Dendritic cell treated with granulocyte-macrophage colony-stimulating factor and Interleukin-4, amounts not matched to agents 40 ng/mL and 50 ng/mL, for 4 days (primary cell): ENCODE measurements at regions not wholly inside any gene's neighbourhood (a gene's known extent, or its start where the extent isn't known, plus 50 kb on each side); places are given as distances from the start of the nearest gene placed in this dataset.

ENCODE experiments used
- H3K27ac Mint-ChIP-seq: one replicate; pipeline ENCODE4 v1.8.0; 2022; ENCODE audit warnings: mild to moderate bottlenecking, mixed read lengths
- H3K27me3 Mint-ChIP-seq: one replicate; pipeline ENCODE4 v1.8.0; 2022; ENCODE audit warnings: mild to moderate bottlenecking, mixed read lengths
- H3K36me3 Mint-ChIP-seq: one replicate; pipeline ENCODE4 v1.8.0; 2022; ENCODE audit warnings: low read depth, mixed read lengths
- H3K4me1 Mint-ChIP-seq: one replicate; pipeline ENCODE4 v1.8.0; 2022; ENCODE audit warnings: low read depth, mixed read lengths
- H3K4me3 Mint-ChIP-seq: one replicate; pipeline ENCODE4 v1.8.0; 2022; ENCODE audit warnings: mild to moderate bottlenecking, moderate library complexity, mixed read lengths
- H3K9me3 Mint-ChIP-seq: one replicate; pipeline ENCODE4 v1.8.0; 2022; ENCODE audit warnings: mixed read lengths
- intact Hi-C: fragments of 100-400 bp; cut with micrococcal nuclease; formaldehyde crosslinking; loops from one replicate; pipeline ENCODE4 v1.15.0; 2022

DNA sequence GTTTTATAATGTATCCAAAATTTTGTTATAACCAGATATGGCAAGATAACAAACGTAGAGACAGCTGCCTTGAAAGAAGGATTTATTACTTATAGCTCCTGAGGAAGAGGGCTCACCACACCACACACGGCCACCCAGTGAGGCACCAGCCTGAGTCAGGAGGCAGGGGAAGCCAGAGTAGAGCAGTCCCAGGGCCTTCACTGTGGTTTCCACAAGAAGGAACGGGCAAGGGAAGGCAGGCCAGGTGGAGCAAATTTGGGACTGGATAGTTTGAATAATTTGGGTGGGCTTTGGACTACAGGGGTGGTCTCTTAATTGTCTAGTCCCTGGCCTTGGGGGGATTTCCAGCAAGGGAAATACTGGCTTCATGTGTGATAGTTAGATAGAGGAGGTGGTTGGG lies 72.5 kb downstream of the RRAGC start:
- Mint-ChIP-seq H3K4me1 (peaks cover 7% of the 10 kb centered on the region), H3K4me3 (no peak overlapping the region), H3K9me3 (no peaks in the 10 kb centered on the region), H3K36me3 (no peaks in the 10 kb centered on the region), H3K27me3 (peaks cover 57% of the 10 kb centered on the region), H3K27ac (no peak overlapping the region)
- intact Hi-C loops = no loop called here

- H3K4me3 Mint-ChIP-seq = no peak overlapping the region
- no peaks in the 10 kb centered on the region for H3K36me3 Mint-ChIP-seq
- H3K27ac Mint-ChIP-seq = no peak overlapping the region
- H3K4me1 Mint-ChIP-seq = peaks cover 10% of the 10 kb centered on the region
- H3K27me3 Mint-ChIP-seq = peaks cover 64% of the 10 kb centered on the region
- H3K9me3 Mint-ChIP-seq = no peaks in the 10 kb centered on the region
- intact Hi-C loops = no loop called here
Observed at GRCh38 chr1:38786040-38786436, 73.5 kb downstream of the RRAGC start.

DNA sequence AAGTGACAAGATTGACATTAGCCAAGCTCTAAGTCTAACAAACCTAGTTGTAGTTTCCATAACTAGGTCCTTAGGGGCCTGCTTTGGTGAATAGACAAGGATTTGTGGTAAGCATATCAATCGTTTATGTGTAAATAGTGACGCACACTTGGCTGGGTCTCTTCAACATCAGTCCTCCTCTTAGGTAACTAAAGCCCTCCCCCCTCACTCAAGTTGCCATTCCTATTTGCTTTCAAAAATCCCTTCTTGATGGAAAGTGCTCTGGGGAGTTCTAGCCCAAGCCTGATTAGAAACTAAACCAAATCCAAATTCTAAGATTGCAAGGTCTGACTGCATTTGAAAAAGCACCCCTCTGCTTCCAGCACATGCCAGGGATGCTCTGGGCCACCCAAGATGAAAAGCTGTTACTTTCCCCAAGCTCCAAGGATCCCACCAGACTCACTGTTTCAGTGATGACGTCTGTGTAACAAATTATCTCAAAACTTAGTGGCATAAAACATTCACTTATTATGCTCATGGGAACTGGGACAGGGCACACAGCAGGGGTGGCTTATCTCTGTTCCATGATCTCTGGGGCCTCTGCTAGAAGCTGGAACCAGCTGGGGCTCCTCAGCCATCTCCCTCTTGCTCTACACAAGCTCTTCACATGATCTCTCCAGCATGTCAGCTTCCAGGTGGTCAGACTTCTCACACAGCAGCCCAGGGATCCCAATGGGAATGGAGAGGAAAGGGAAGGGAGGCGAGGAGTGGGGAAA lies 74.1 kb downstream of the RRAGC start:
- Mint-ChIP-seq H3K4me3 (no peak overlapping the region), H3K4me1 (peaks cover 10% of the 10 kb centered on the region), H3K27me3 (peaks cover 63% of the 10 kb centered on the region), H3K27ac (no peak overlapping the region), H3K9me3 (no peaks in the 10 kb centered on the region), H3K36me3 (no peaks in the 10 kb centered on the region)
- intact Hi-C loops = no loop called here

DNA sequence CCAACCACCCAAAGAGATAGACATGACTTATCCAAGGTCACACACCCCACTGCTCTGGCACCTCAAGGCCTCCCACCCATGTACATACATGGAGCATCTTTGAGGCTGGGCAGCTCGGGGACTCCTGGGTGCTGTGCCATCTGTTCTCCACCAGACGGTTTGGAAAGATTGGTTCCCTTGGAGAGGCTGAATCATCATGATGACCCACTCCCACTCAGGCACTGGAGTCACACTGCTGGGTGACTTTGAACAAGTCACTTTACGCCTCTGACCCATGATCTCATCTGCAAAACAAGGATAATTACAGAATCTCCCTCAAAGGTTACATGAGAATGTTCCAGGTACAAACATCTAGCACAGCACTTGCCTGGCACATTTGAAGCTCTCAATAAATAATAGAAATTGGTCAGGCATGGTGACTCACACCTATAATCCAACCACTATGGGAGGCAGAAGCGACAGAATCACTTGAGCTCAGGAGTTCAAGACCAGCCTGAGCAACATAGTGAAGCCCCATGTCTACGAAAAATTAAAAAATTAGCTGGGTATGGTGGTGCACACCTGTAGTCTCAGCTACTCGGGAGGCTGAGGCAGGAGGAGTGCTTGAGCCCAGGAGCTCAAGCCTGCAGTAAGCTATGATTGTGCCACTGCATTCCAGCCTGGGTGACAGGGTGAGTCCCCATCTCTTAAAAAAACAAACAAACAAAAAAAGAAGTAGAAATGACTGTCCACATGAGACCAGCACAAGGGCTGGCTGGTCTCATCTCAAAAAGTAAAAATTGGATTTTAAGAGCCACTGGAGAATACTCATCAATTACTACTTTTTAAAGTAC lies 74.9 kb downstream of the RRAGC start:
- Mint-ChIP-seq H3K4me3 (no peak overlapping the region), H3K4me1 (peaks cover 6% of the 10 kb centered on the region), H3K9me3 (no peaks in the 10 kb centered on the region), H3K27ac (no peak overlapping the region), H3K27me3 (peaks cover 60% of the 10 kb centered on the region), H3K36me3 (no peaks in the 10 kb centered on the region)
- intact Hi-C loops = no loop called here

DNA sequence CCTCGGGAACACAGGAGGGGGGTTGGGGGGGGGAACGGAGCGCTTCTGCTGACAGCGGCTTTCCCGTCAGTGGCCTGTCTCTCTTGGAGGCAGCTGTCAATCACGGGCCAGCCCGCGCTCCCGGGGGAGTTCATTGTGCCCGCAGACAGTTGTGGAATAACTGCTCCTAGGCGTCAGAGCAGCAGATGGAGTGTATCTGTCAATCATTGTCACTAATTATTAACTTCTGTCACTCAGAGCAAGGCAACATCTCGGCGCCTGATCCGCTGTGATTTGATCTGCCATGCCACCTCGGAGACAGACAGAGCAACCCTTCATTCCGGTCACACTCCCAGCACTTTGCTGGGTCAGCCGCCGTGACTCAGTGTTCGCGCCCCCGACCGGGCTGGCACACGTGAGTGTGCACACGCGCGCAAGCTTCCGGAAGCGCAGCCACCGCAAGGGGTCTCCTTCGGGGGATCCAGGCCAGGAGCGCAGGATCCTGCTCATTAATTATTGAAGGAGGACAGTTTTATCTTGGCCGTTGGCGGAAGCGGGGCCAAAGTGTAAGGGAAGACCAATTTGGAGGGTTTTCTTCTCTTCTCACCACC lies 75.8 kb downstream of the RRAGC start:
- Mint-ChIP-seq H3K27ac (no peak overlapping the region), H3K4me3 (no peak overlapping the region), H3K27me3 (peaks cover 58% of the 10 kb centered on the region), H3K9me3 (no peaks in the 10 kb centered on the region), H3K4me1 (peaks cover 4% of the 10 kb centered on the region), H3K36me3 (no peaks in the 10 kb centered on the region)
- intact Hi-C loops = no loop called here

DNA sequence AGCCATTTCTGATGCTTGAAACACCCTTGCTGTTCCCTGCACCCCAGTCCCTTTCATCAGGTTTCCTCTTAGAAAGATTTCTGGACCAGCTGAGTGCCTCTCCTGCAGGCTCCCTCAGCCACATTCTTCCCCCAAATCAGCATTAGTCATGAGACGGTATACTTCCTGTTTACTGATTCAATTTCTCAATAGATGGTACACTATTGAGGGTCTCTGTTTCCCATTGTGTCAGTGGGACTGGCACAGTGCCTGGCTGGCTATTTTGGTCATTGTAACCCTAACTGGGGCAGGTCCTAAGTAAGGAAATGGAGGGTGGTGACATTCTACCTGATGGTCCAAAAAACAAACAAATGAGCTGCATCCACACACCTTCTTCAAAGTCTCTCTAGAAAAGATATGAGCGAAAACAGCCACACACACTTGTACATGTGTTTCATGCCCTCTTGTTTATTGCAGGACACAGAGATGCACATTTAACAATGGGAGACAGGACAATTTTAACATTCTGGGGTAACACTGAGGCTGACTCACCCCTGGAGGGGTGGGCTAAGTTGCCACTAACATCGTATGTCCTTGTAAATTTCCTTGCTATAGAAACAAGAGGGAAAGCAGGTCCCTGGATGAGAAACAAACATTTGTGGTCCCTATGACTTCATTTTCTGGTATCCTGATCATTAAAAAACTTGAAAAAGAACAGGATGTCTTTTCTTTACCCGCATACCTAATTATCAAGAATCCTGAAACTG lies 77.5 kb downstream of the RRAGC start:
- peaks cover 4% of the 10 kb centered on the region for H3K4me1 Mint-ChIP-seq
- H3K27ac Mint-ChIP-seq = no peak overlapping the region
- H3K9me3 Mint-ChIP-seq = no peaks in the 10 kb centered on the region
- peaks cover 49% of the 10 kb centered on the region for H3K27me3 Mint-ChIP-seq
- H3K4me3 Mint-ChIP-seq = no peak overlapping the region
- intact Hi-C loops = no loop called here
- no peaks in the 10 kb centered on the region for H3K36me3 Mint-ChIP-seq

DNA sequence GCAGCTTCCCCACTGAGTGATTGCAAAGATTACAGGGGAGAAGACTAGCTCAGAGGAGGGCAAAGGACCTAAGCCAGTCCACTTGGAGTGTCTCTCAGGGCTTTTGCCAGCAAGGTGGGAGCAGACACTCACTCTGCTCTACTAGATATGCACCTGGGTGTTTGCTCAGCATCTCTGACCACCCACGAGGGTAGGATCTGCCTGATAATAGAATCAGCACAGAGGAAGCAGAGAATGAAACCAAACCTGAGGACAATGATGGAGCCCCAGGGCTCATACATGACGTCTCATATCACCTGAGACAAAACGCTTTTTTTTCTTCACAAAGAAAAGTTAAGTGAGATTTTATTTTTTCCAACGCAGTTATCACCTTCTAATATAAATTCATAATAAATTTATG lies 79.4 kb downstream of the RRAGC start:
- Mint-ChIP-seq H3K36me3 (no peaks in the 10 kb centered on the region), H3K27me3 (peaks cover 43% of the 10 kb centered on the region), H3K9me3 (no peaks in the 10 kb centered on the region), H3K27ac (no peak overlapping the region), H3K4me1 (peaks cover 4% of the 10 kb centered on the region), H3K4me3 (no peak overlapping the region)
- intact Hi-C loops = no loop called here

DNA sequence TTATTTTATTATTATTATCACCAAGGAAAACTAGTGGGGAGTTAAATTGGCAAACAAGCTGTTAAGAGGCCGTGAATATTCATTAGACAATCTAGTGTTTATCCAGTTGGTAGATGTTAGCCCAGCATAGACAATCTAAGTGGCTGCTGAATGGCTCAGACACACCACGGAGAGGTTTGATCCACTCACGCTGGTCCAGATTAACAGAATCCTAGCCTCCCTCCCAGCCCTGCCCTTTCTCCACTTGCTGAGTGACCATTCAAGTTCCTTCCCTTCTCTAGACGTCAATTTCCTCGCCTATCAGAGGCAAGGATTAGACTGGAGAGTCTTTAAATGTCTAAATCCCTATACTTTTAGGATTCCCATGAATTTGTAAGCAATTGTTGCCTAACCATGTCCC lies 80.1 kb downstream of the RRAGC start:
- peaks cover 4% of the 10 kb centered on the region for H3K4me1 Mint-ChIP-seq
- peaks cover 39% of the 10 kb centered on the region for H3K27me3 Mint-ChIP-seq
- H3K36me3 Mint-ChIP-seq = no peaks in the 10 kb centered on the region
- H3K9me3 Mint-ChIP-seq = no peaks in the 10 kb centered on the region
- intact Hi-C loops = no loop called here
- no peak overlapping the region for H3K27ac Mint-ChIP-seq
- H3K4me3 Mint-ChIP-seq = no peak overlapping the region

GRCh38 chr1:38778521-38778920 lies 81.1 kb downstream of the RRAGC start:
- H3K9me3 Mint-ChIP-seq = no peaks in the 10 kb centered on the region
- no peaks in the 10 kb centered on the region for H3K36me3 Mint-ChIP-seq
- no peak overlapping the region for H3K27ac Mint-ChIP-seq
- H3K27me3 Mint-ChIP-seq = peaks cover 29% of the 10 kb centered on the region
- no peak overlapping the region for H3K4me3 Mint-ChIP-seq
- intact Hi-C loops = no loop called here
- H3K4me1 Mint-ChIP-seq = peaks cover 4% of the 10 kb centered on the region

DNA sequence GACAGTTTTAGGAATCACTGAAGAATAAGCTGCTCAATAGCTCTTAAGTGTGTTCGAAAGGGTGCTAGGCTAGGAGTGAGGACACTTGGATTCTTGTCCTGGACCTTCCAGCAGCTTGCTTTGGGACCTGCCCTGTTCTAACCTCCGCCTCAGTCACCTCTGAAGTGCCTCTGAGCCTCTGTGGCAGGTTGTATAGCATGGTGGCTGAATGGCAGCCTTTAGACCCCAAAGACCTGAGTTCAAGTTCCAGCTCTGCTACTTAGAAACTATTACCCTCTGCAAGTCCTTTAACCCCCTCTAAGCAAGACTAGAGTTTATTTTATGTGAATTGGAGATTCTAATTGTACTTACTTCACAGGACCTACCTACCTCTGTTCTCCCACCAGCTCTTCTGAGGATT lies 81.5 kb downstream of the RRAGC start:
- no peaks in the 10 kb centered on the region for H3K9me3 Mint-ChIP-seq
- no peak overlapping the region for H3K27ac Mint-ChIP-seq
- H3K4me1 Mint-ChIP-seq = peaks cover 4% of the 10 kb centered on the region
- no peaks in the 10 kb centered on the region for H3K36me3 Mint-ChIP-seq
- intact Hi-C loops = no loop called here
- H3K27me3 Mint-ChIP-seq = peaks cover 24% of the 10 kb centered on the region
- H3K4me3 Mint-ChIP-seq = no peak overlapping the region

GRCh38 chr1:38777464-38777957 lies 82.1 kb downstream of the RRAGC start:
- H3K27ac Mint-ChIP-seq = no peak overlapping the region
- H3K9me3 Mint-ChIP-seq = no peaks in the 10 kb centered on the region
- peaks cover 24% of the 10 kb centered on the region for H3K27me3 Mint-ChIP-seq
- H3K4me1 Mint-ChIP-seq = peaks cover 4% of the 10 kb centered on the region
- H3K36me3 Mint-ChIP-seq = no peaks in the 10 kb centered on the region
- intact Hi-C loops = no loop called here
- H3K4me3 Mint-ChIP-seq = no peak overlapping the region

DNA sequence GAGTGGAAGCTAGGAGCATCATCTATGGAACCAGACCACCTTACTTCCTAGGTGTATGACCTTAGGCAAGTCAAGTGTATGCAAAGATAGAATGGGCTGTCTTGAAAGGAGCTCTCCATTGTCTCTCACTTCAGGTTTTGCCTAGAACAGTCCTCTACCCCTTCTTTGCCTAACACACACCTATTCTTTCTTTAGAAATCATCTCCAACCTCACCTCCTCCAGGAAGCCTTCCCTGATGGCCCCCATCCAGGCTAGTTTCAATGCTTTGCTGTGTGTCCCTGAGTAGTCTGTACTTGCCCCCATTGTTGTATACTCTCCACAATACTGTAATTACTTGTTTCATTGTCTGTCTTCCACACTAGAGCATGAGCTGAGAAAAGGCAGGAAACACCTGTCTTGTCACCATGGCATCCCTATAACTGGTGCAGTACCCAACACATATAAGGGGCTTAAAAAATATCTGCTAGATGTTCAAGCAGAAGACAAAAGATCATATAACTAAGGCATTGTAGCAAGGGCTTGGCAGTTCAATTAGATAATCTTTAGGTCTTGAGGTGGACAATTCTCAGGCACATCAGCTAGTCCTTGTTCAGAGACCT lies 83.0 kb downstream of the RRAGC start:
- Mint-ChIP-seq H3K4me3 (no peak overlapping the region), H3K27me3 (peaks cover 17% of the 10 kb centered on the region), H3K9me3 (no peaks in the 10 kb centered on the region), H3K27ac (no peak overlapping the region), H3K4me1 (peaks cover 1% of the 10 kb centered on the region), H3K36me3 (no peaks in the 10 kb centered on the region)
- intact Hi-C loops = no loop called here

DNA sequence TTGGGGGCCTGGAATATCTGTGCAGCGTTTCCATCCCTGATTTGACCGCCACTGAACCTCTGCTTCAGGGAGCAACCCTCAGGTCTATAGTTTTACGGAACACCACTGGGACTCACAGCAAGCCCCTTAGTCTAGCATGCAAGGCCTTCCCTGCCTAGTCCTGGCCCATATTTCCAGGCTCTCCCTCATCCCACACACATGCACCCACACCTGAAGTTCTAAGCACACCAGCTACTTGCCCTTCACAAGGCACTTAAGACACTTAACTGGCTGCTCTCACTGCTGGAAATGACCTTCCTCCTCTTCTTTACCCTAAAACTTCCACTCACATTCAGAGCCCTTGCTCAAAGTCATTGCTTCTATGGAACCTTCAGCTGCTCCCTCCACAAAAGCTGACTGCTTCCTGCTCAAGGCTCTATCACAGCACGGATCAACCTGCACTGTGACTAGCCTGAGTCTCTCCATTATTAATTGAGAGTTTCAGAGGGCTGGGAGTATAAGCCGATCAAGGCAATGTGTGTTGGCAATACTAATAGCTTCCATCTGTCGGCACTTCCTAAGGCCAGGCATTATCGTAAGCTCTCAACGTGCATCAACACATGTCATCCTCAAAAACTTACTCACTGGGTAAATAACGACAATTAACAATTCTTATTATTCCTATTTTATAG lies 84.3 kb downstream of the RRAGC start:
- intact Hi-C loops = no loop called here
- H3K4me1 Mint-ChIP-seq = no peaks in the 10 kb centered on the region
- no peaks in the 10 kb centered on the region for H3K9me3 Mint-ChIP-seq
- H3K36me3 Mint-ChIP-seq = no peaks in the 10 kb centered on the region
- H3K4me3 Mint-ChIP-seq = no peak overlapping the region
- peaks cover 15% of the 10 kb centered on the region for H3K27me3 Mint-ChIP-seq
- H3K27ac Mint-ChIP-seq = no peak overlapping the region
